Fibroblast of lung (primary cell): ENCODE measurements at regions not wholly inside any gene's neighbourhood (a gene's known extent, or its start where the extent isn't known, plus 50 kb on each side); places are given as distances from the start of the nearest gene placed in this dataset.

Source experiments
- EZH2 ChIP-seq: IDR thresholded peaks from 2 replicates; pipeline ENCODE4 v1.5.1; 2012; ENCODE audit warnings: low read length, control low read depth, mild to moderate bottlenecking; ENCODE audit errors: missing control alignments
- TF ChIP-seq, protein P1 (sequence below), 2 donors: IDR thresholded peaks in 1 of 2; conservative IDR thresholded peaks in 1 of 2; 1 replicate in 1 of 2; 2 replicates in 1 of 2; pipeline ENCODE4 v1.5.1; 2011 to 2012; ENCODE audit warnings: low read length in 2 of 2, control low read depth in 1 of 2, inconsistent platforms in 1 of 2, low read depth in 1 of 2, mild to moderate bottlenecking in 1 of 2

DNA sequence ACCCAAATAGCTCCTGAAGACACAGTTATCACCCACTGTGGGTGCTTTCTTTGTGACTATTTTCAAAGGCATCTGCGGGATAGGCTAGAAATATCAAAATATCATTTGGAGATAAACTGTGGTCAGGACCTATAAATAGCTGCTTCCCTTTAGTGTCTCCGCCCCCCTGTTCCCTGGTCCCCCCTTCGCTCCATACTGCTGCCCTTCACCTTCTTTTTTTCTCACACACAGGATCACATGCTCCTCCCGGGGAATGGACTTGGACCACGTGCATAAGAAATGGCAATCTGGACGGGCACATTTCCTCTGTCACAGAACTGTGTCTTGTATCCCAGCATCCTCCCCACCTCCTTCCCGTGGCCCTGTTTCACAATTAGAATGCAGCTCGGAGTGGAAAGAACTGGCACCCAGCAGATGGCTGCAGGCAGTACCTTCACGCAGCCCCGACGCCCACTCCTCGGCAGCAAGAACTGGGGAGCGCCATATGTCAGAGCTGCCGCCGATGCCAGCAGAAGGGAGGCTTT lies 68.8 kb upstream of the SSX2IP start:
- TF ChIP-seq, protein P1, sequence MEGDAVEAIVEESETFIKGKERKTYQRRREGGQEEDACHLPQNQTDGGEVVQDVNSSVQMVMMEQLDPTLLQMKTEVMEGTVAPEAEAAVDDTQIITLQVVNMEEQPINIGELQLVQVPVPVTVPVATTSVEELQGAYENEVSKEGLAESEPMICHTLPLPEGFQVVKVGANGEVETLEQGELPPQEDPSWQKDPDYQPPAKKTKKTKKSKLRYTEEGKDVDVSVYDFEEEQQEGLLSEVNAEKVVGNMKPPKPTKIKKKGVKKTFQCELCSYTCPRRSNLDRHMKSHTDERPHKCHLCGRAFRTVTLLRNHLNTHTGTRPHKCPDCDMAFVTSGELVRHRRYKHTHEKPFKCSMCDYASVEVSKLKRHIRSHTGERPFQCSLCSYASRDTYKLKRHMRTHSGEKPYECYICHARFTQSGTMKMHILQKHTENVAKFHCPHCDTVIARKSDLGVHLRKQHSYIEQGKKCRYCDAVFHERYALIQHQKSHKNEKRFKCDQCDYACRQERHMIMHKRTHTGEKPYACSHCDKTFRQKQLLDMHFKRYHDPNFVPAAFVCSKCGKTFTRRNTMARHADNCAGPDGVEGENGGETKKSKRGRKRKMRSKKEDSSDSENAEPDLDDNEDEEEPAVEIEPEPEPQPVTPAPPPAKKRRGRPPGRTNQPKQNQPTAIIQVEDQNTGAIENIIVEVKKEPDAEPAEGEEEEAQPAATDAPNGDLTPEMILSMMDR (conservative IDR thresholded peaks at IDR 0.05 in 1 of 2, IDR thresholded peaks at IDR 0.05 in 1 of 2; ENCODE audit: low read depth in 1 of 2, low read length in 2 of 2): no peak
- TF ChIP-seq EZH2: no peak
